GM12892 (cell line): ENCODE measurements at regions not wholly inside any gene's neighbourhood (a gene's known extent, or its start where the extent isn't known, plus 50 kb on each side); places are given as distances from the start of the nearest gene placed in this dataset.

ENCODE experiments used
- POLR2A ChIP-seq: IDR thresholded peaks from 2 replicates; pipeline ENCODE4 v1.6.1; 2011; ENCODE audit warnings: low read depth, low read length, control low read depth
- POLR2AphosphoS5 ChIP-seq: IDR thresholded peaks from 2 replicates; pipeline ENCODE4 v1.6.1; 2011; ENCODE audit warnings: low read depth, low read length, control low read depth
- TAF1 ChIP-seq: IDR thresholded peaks from 2 replicates; pipeline ENCODE4 v1.6.1; 2011; ENCODE audit warnings: low read depth, mild to moderate bottlenecking, control low read depth, low read length, borderline replicate concordance

GRCh38 chr2:236813766-236814165 lies 244.1 kb downstream of the ACKR3 start:
- TF ChIP-seq POLR2AphosphoS5 (no peak), POLR2A (no peak), TAF1 (no peak)
